Dedifferentiated amniotic fluid mesenchymal stem cell (primary cell): ENCODE measurements at regions not wholly inside any gene's neighbourhood (a gene's known extent, or its start where the extent isn't known, plus 50 kb on each side); places are given as distances from the start of the nearest gene placed in this dataset.
"Not testable (repeated sequence)": the region's sequence is repeated elsewhere in the genome, so short reads cannot be mapped to it uniquely, and the experiment has no call there.

ENCODE experiments used
- DNase-seq: peaks from one replicate; pipeline ENCODE4 v3.0.0-alpha.2; 2016; ENCODE audit errors: extremely low spot score

GRCh38 chr3:140870351-140870750 lies 71.3 kb upstream of the SLC25A36 start:
- DNase-seq = no peak

- DNase-seq = no peak
Measured at GRCh38 chr3:140871022-140871421, 70.6 kb upstream of the SLC25A36 start.

- DNase-seq = not testable (repeated sequence)
Measured at GRCh38 chr3:140872165-140872564, 69.5 kb upstream of the SLC25A36 start.

GRCh38 chr3:140883428-140884040 lies 58.1 kb upstream of the SLC25A36 start:
- DNase-seq = no peak

GRCh38 chr3:140885697-140886096 lies 55.9 kb upstream of the SLC25A36 start:
- DNase-seq = not testable (repeated sequence)
